OCI-LY1 (cell line): ENCODE measurements at regions not wholly inside any gene's neighbourhood (a gene's known extent, or its start where the extent isn't known, plus 50 kb on each side); places are given as distances from the start of the nearest gene placed in this dataset.

ENCODE experiments used
- CTCF ChIP-seq: fragments of 200-600 bp; sonication (generic), shearing (Covaris generic); IDR thresholded peaks from 2 replicates; pipeline ENCODE4 v1.5.1; 2017; ENCODE audit warnings: mild to moderate bottlenecking, antibody characterized with exemption, low read length, moderate library complexity, mixed read lengths
- EZH2 ChIP-seq: fragments of 200-600 bp; sonication (generic), shearing (Covaris generic); IDR thresholded peaks from 2 replicates; pipeline ENCODE4 v1.8.0; 2017; ENCODE audit warnings: borderline replicate concordance, mixed run types, mild to moderate bottlenecking, antibody characterized with exemption, low read length, moderate library complexity, mixed read lengths

DNA sequence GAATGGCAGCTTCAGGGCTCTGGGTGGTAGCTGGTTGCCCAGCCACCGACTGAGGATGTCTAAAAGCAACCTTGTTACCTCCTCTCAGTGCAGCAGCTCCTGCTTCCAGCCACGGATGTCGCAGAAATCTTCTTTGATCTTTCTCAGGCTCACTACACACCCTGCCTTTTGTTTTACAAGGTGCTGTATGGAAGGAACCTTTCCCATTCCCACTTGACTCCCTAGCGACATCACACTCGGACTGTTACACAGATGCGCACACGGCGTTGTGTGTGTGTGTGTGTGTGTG, 135.8 kb upstream of the CPHXL start:
- TF ChIP-seq EZH2 (no peak), CTCF (no peak)
